ENCODE measurements at regions not wholly inside any gene's neighbourhood (a gene's known extent, or its start where the extent isn't known, plus 50 kb on each side); places are given as distances from the start of the nearest gene placed in this dataset.

- DNase-seq (ENCODE audit: insufficient read length, low spot score, missing footprints): no peak
- no peaks in the 10 kb centered on the region for H3K36me3 ChIP-seq (ENCODE audit: insufficient read depth, low read length)
- H3K79me2 ChIP-seq (ENCODE audit: insufficient read depth, low read length): no peaks in the 10 kb centered on the region
- H3K9me3 ChIP-seq (ENCODE audit: low read depth, low read length): peaks cover 5% of the 10 kb centered on the region
- no peaks in the 10 kb centered on the region for H3K4me1 ChIP-seq (ENCODE audit: insufficient read depth, low read length)
- H4K20me1 ChIP-seq (ENCODE audit: insufficient read depth, low read length): no peaks in the 10 kb centered on the region
- H3K27me3 ChIP-seq (ENCODE audit: insufficient read depth, low read length): no peaks in the 10 kb centered on the region
- no peak overlapping the region for H3K4me2 ChIP-seq (ENCODE audit: insufficient read depth, low read length)
- H3K27ac ChIP-seq (ENCODE audit: low read depth, low read length): no peak overlapping the region
- no peak overlapping the region for H3K4me3 ChIP-seq (ENCODE audit: insufficient read depth, low read length)
- TF ChIP-seq, protein P1, sequence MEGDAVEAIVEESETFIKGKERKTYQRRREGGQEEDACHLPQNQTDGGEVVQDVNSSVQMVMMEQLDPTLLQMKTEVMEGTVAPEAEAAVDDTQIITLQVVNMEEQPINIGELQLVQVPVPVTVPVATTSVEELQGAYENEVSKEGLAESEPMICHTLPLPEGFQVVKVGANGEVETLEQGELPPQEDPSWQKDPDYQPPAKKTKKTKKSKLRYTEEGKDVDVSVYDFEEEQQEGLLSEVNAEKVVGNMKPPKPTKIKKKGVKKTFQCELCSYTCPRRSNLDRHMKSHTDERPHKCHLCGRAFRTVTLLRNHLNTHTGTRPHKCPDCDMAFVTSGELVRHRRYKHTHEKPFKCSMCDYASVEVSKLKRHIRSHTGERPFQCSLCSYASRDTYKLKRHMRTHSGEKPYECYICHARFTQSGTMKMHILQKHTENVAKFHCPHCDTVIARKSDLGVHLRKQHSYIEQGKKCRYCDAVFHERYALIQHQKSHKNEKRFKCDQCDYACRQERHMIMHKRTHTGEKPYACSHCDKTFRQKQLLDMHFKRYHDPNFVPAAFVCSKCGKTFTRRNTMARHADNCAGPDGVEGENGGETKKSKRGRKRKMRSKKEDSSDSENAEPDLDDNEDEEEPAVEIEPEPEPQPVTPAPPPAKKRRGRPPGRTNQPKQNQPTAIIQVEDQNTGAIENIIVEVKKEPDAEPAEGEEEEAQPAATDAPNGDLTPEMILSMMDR (IDR thresholded peaks at IDR 0.05; ENCODE audit: extremely low read depth, low read depth, low read length): no peak
- no peak overlapping the region for H2AFZ ChIP-seq (ENCODE audit: low read length)
Observed at GRCh38 chr2:4416431-4416830, 713.1 kb downstream of the DCDC2C start.

GRCh38 chr2:4417771-4418170 is 714.4 kb downstream of the DCDC2C start:
- H3K36me3 ChIP-seq (ENCODE audit: insufficient read depth, low read length): no peaks in the 10 kb centered on the region
- H3K27me3 ChIP-seq (ENCODE audit: insufficient read depth, low read length): no peaks in the 10 kb centered on the region
- H3K4me1 ChIP-seq (ENCODE audit: insufficient read depth, low read length): no peaks in the 10 kb centered on the region
- no peak overlapping the region for H3K27ac ChIP-seq (ENCODE audit: low read depth, low read length)
- peaks cover 4% of the 10 kb centered on the region for H3K9me3 ChIP-seq (ENCODE audit: low read depth, low read length)
- no peak for DNase-seq (ENCODE audit: insufficient read length, low spot score, missing footprints)
- TF ChIP-seq, protein P1 (IDR thresholded peaks at IDR 0.05; ENCODE audit: extremely low read depth, low read depth, low read length): no peak
- H3K4me2 ChIP-seq (ENCODE audit: insufficient read depth, low read length): no peak overlapping the region
- H3K79me2 ChIP-seq (ENCODE audit: insufficient read depth, low read length): no peaks in the 10 kb centered on the region
- no peak overlapping the region for H3K4me3 ChIP-seq (ENCODE audit: insufficient read depth, low read length)
- no peaks in the 10 kb centered on the region for H4K20me1 ChIP-seq (ENCODE audit: insufficient read depth, low read length)
- H2AFZ ChIP-seq (ENCODE audit: low read length): no peak overlapping the region

DNA sequence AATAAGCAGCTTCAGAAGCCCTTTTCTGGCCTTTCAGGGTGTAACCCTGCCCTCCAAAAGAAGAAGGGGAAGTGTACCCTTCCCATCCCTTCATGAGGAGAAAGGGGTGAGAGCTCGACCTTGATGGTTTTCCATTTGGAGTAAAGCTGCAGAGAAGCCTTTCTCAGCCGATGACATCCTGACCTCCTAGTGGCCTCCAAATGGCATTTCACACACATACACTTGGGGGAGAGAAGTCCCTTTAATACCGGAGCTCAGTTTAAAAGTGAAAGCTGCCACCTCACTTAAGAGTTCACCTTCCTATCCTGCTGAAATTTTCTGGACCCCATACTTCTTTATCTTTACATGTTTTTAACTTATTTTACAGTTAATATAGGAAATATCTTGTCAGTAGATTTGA is 716.7 kb downstream of the DCDC2C start:
- TF ChIP-seq, protein P1 (IDR thresholded peaks at IDR 0.05; ENCODE audit: extremely low read depth, low read depth, low read length): no peak
- no peak for DNase-seq (ENCODE audit: insufficient read length, low spot score, missing footprints)
- no peaks in the 10 kb centered on the region for H3K4me1 ChIP-seq (ENCODE audit: insufficient read depth, low read length)
- no peak overlapping the region for H2AFZ ChIP-seq (ENCODE audit: low read length)
- H3K79me2 ChIP-seq (ENCODE audit: insufficient read depth, low read length): no peaks in the 10 kb centered on the region
- H4K20me1 ChIP-seq (ENCODE audit: insufficient read depth, low read length): no peaks in the 10 kb centered on the region
- H3K27ac ChIP-seq (ENCODE audit: low read depth, low read length): no peak overlapping the region
- H3K27me3 ChIP-seq (ENCODE audit: insufficient read depth, low read length): no peaks in the 10 kb centered on the region
- no peaks in the 10 kb centered on the region for H3K9me3 ChIP-seq (ENCODE audit: low read depth, low read length)
- H3K4me3 ChIP-seq (ENCODE audit: insufficient read depth, low read length): no peak overlapping the region
- H3K36me3 ChIP-seq (ENCODE audit: insufficient read depth, low read length): no peaks in the 10 kb centered on the region
- H3K4me2 ChIP-seq (ENCODE audit: insufficient read depth, low read length): no peak overlapping the region

GRCh38 chr2:4424153-4424552 is 720.8 kb downstream of the DCDC2C start:
- TF ChIP-seq, protein P1 (IDR thresholded peaks at IDR 0.05; ENCODE audit: extremely low read depth, low read depth, low read length): no peak
- no peaks in the 10 kb centered on the region for H3K79me2 ChIP-seq (ENCODE audit: insufficient read depth, low read length)
- no peak overlapping the region for H2AFZ ChIP-seq (ENCODE audit: low read length)
- no peaks in the 10 kb centered on the region for H3K36me3 ChIP-seq (ENCODE audit: insufficient read depth, low read length)
- DNase-seq (ENCODE audit: insufficient read length, low spot score, missing footprints): no peak
- no peak overlapping the region for H3K27ac ChIP-seq (ENCODE audit: low read depth, low read length)
- H3K4me1 ChIP-seq (ENCODE audit: insufficient read depth, low read length): no peaks in the 10 kb centered on the region
- H3K4me3 ChIP-seq (ENCODE audit: insufficient read depth, low read length): no peak overlapping the region
- no peak overlapping the region for H3K4me2 ChIP-seq (ENCODE audit: insufficient read depth, low read length)
- no peaks in the 10 kb centered on the region for H3K27me3 ChIP-seq (ENCODE audit: insufficient read depth, low read length)
- no peaks in the 10 kb centered on the region for H4K20me1 ChIP-seq (ENCODE audit: insufficient read depth, low read length)
- no peaks in the 10 kb centered on the region for H3K9me3 ChIP-seq (ENCODE audit: low read depth, low read length)
